H1 (cell line): ENCODE measurements at regions not wholly inside any gene's neighbourhood (a gene's known extent, or its start where the extent isn't known, plus 50 kb on each side); places are given as distances from the start of the nearest gene placed in this dataset.

ENCODE experiments used
- TF ChIP-seq, protein P1 (sequence below): IDR thresholded peaks from 2 replicates; pipeline ENCODE4 v1.6.1; 2011; ENCODE audit warnings: low read length, improper control_type of control experiment

DNA sequence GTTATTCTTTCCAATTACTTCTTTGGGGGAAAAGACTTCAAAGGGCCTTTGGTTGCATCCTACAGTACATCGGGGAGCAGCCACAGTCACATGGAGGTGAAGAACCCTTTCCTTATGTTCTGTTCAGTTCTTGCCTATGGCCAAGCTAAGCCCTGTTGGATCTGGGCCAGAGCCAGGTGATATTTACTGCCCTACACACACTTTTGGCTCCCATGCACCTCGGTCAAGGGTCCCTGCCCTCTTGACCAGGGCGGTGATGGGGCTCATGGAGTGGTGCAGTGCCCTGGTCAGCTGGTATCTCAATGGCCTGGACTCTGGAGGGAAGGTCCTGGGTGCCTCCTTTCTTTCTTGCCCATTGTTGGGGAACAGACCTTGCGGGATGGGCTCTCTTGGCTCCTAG is 98.7 kb downstream of the VAPA start (continued):
- TF ChIP-seq, protein P1, sequence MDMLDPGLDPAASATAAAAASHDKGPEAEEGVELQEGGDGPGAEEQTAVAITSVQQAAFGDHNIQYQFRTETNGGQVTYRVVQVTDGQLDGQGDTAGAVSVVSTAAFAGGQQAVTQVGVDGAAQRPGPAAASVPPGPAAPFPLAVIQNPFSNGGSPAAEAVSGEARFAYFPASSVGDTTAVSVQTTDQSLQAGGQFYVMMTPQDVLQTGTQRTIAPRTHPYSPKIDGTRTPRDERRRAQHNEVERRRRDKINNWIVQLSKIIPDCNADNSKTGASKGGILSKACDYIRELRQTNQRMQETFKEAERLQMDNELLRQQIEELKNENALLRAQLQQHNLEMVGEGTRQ: no peak
